ENCODE measurements at regions not wholly inside any gene's neighbourhood (a gene's known extent, or its start where the extent isn't known, plus 50 kb on each side); places are given as distances from the start of the nearest gene placed in this dataset.

- TF ChIP-seq CTCF (IDR thresholded peaks at IDR 0.05) (no peak), POLR2A (IDR thresholded peaks at IDR 0.05) (no peak), POLR2AphosphoS5 (IDR thresholded peaks at IDR 0.05; ENCODE audit: insufficient read depth in 1 of 2, low read depth in 1 of 2) (no peak)
Observed at GRCh38 chr4:177558995-177559394, 116.8 kb upstream of the AGA start.

All from vagina (tissue), 2 donors.